DOHH2 (cell line): ENCODE measurements at regions not wholly inside any gene's neighbourhood (a gene's known extent, or its start where the extent isn't known, plus 50 kb on each side); places are given as distances from the start of the nearest gene placed in this dataset.

Source experiments
- H3F3A ChIP-seq: fragments of 200-600 bp; sonication (generic), shearing (Covaris generic); 2 replicates; pipeline ENCODE4 v1.6.0; 2016; ENCODE audit warnings: antibody characterized with exemption, mild to moderate bottlenecking; ENCODE audit not compliant: control insufficient read depth, insufficient read depth
- H3K27ac ChIP-seq: fragments of 200-600 bp; sonication (generic); 2 replicates; pipeline ENCODE4 v1.5.1; 2014; ENCODE audit warnings: low read depth, mild to moderate bottlenecking, low read length, moderate library complexity
- H3K27me3 ChIP-seq: fragments of 200-600 bp; sonication (generic); 2 replicates; pipeline ENCODE4 v1.6.1; 2014; ENCODE audit warnings: mild to moderate bottlenecking, low read length, mixed read lengths; ENCODE audit not compliant: control insufficient read depth
- H3K36me3 ChIP-seq: fragments of 200-600 bp; sonication (generic); 2 replicates; pipeline ENCODE4 v1.6.1; 2014; ENCODE audit warnings: mild to moderate bottlenecking, low read length, moderate library complexity, mixed read lengths; ENCODE audit not compliant: control insufficient read depth
- H3K4me1 ChIP-seq: fragments of 200-600 bp; sonication (generic); 2 replicates; pipeline ENCODE4 v1.6.1; 2014; ENCODE audit warnings: mild to moderate bottlenecking, low read length, mixed read lengths; ENCODE audit not compliant: control insufficient read depth
- H3K4me2 ChIP-seq: fragments of 200-600 bp; sonication (generic); 2 replicates; pipeline ENCODE4 v1.6.0; 2014; ENCODE audit warnings: mild to moderate bottlenecking, low read length, moderate library complexity
- H3K4me3 ChIP-seq: fragments of 200-600 bp; sonication (generic); 2 replicates; pipeline ENCODE4 v1.5.1; 2014; ENCODE audit warnings: mild to moderate bottlenecking, low read length, mixed read lengths
- H3K79me2 ChIP-seq: fragments of 200-600 bp; sonication (generic); 2 replicates; pipeline ENCODE4 v1.6.1; 2014; ENCODE audit warnings: mild to moderate bottlenecking, low read length, mixed read lengths; ENCODE audit not compliant: control insufficient read depth
- H3K9me2 ChIP-seq: fragments of 200-600 bp; sonication (generic); replicated peaks from 2 replicates; pipeline ENCODE4 v1.6.1; 2014; ENCODE audit warnings: mild to moderate bottlenecking, low read length, mixed read lengths; ENCODE audit not compliant: control insufficient read depth
- H3K9me3 ChIP-seq: fragments of 200-600 bp; sonication (generic); 2 replicates; pipeline ENCODE4 v1.6.1; 2014; ENCODE audit warnings: antibody characterized with exemption, low read length, mixed read lengths; ENCODE audit not compliant: control insufficient read depth, insufficient read depth
- H4K20me1 ChIP-seq: fragments of 200-600 bp; sonication (generic); 2 replicates; pipeline ENCODE4 v1.6.0; 2014; ENCODE audit warnings: low read depth, mild to moderate bottlenecking, antibody characterized with exemption, low read length, moderate library complexity; ENCODE audit not compliant: control insufficient read depth, insufficient read depth
- CTCF ChIP-seq: fragments of 200-600 bp; sonication (generic); IDR thresholded peaks from one replicate; pipeline ENCODE4 v1.5.1; 2014; ENCODE audit warnings: antibody characterized with exemption, mild to moderate bottlenecking, low read depth, low read length; ENCODE audit not compliant: poor library complexity, severe bottlenecking
- EZH2phosphoT487 ChIP-seq: fragments of 200-600 bp; sonication (generic); IDR thresholded peaks from 2 replicates; pipeline ENCODE4 v1.6.1; 2017; ENCODE audit warnings: borderline replicate concordance, mild to moderate bottlenecking, antibody characterized with exemption, low read length, moderate library complexity, mixed read lengths

DNA sequence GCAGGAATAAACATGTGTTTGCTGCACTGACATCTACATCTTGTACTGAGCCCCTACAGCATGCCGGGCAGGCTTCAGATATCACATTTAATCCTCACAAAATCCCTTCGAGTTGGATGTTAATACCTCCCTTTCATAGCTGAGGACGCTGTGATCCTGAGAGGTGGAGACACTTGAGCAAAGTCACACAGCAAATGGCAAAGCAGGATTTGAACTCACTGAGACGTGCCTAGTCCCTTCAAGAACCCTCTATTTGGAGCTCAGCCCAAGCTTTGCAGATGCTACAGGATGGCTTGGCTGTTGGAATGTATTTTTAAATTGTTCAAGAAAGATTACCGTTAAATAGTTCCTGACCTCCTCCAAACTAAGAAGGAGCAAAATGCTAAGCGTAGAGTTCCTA lies 64.6 kb upstream of the SLC6A6 start:
- Histone ChIP-seq H3K36me3 (no peaks in the 10 kb centered on the region), H3K27me3 (no peaks in the 10 kb centered on the region), H3K4me3 (no peak overlapping the region), H3K4me1 (no peaks in the 10 kb centered on the region), H3F3A (no peaks in the 10 kb centered on the region), H4K20me1 (no peaks in the 10 kb centered on the region), H3K27ac (no peak overlapping the region), H3K9me3 (no peaks in the 10 kb centered on the region), H3K79me2 (no peaks in the 10 kb centered on the region), H3K4me2 (no peak overlapping the region), H3K9me2 (no peaks in the 10 kb centered on the region)
- TF ChIP-seq EZH2phosphoT487 (no peak), CTCF (no peak)

- H3F3A ChIP-seq, result no peaks in the 10 kb centered on the region
- no peaks in the 10 kb centered on the region for H3K36me3 ChIP-seq
- H3K4me2 ChIP-seq, result no peak overlapping the region
- no peaks in the 10 kb centered on the region for H3K79me2 ChIP-seq
- no peaks in the 10 kb centered on the region for H4K20me1 ChIP-seq
- no peaks in the 10 kb centered on the region for H3K27me3 ChIP-seq
- H3K4me3 ChIP-seq, result no peak overlapping the region
- no peaks in the 10 kb centered on the region for H3K9me2 ChIP-seq
- no peak for TF ChIP-seq CTCF
- no peak for TF ChIP-seq EZH2phosphoT487
- no peaks in the 10 kb centered on the region for H3K9me3 ChIP-seq
- H3K4me1 ChIP-seq, result no peaks in the 10 kb centered on the region
- no peak overlapping the region for H3K27ac ChIP-seq
Measured at GRCh38 chr3:14338242-14338641, 64.2 kb upstream of the SLC6A6 start.

- Histone ChIP-seq H3K36me3 (no peaks in the 10 kb centered on the region), H3K79me2 (no peaks in the 10 kb centered on the region), H3K27ac (no peak overlapping the region), H3K4me1 (no peaks in the 10 kb centered on the region), H3K4me3 (no peak overlapping the region), H3K9me3 (no peaks in the 10 kb centered on the region), H3K27me3 (no peaks in the 10 kb centered on the region), H3K4me2 (no peak overlapping the region), H3F3A (no peaks in the 10 kb centered on the region), H4K20me1 (no peaks in the 10 kb centered on the region), H3K9me2 (no peaks in the 10 kb centered on the region)
- no peak for TF ChIP-seq EZH2phosphoT487
- no peak for TF ChIP-seq CTCF
Measured at GRCh38 chr3:14338898-14339458, 63.4 kb upstream of the SLC6A6 start.
